SU-DHL-6 (cell line): ENCODE measurements at regions not wholly inside any gene's neighbourhood (a gene's known extent, or its start where the extent isn't known, plus 50 kb on each side); places are given as distances from the start of the nearest gene placed in this dataset.

Source experiments
- H2AFZ ChIP-seq: fragments of 200-600 bp; sonication (generic); 2 replicates; pipeline ENCODE4 v1.6.1; 2014; ENCODE audit warnings: low read depth, mild to moderate bottlenecking, moderate library complexity, mixed read lengths, antibody characterized with exemption, low read length; ENCODE audit not compliant: severe bottlenecking
- H3F3A ChIP-seq: fragments of 200-600 bp; shearing (Covaris generic); 2 replicates; pipeline ENCODE4 v1.6.0; 2016; ENCODE audit warnings: antibody characterized with exemption, mild to moderate bottlenecking; ENCODE audit not compliant: insufficient read depth
- H3K27ac ChIP-seq: fragments of 200-600 bp; sonication (generic); 2 replicates; pipeline ENCODE4 v1.5.1; 2016; ENCODE audit warnings: low read depth, mild to moderate bottlenecking, low read length, moderate library complexity, mixed read lengths
- H3K27me3 ChIP-seq: fragments of 200-600 bp; sonication (generic), shearing (Covaris generic); 2 replicates; pipeline ENCODE4 v1.6.0; 2014; ENCODE audit warnings: mild to moderate bottlenecking, low read length
- H3K36me3 ChIP-seq: fragments of 200-600 bp; sonication (generic); 2 replicates; pipeline ENCODE4 v1.6.1; 2014; ENCODE audit warnings: mild to moderate bottlenecking, low read length, mixed read lengths
- H3K4me2 ChIP-seq: fragments of 300-600, 200-600 bp; shearing (Covaris generic), sonication (generic); 2 replicates; pipeline ENCODE4 v1.6.0; 2014; ENCODE audit warnings: low read length, low read depth, mild to moderate bottlenecking; ENCODE audit not compliant: poor library complexity, severe bottlenecking
- H3K4me3 ChIP-seq: fragments of 200-600 bp; sonication (generic); 2 replicates; pipeline ENCODE4 v1.5.1; 2014; ENCODE audit warnings: antibody characterized with exemption, low read length, mild to moderate bottlenecking, mixed read lengths; ENCODE audit not compliant: insufficient read depth, poor library complexity, severe bottlenecking
- H3K79me2 ChIP-seq: fragments of 200-600 bp; sonication (generic); 2 replicates; pipeline ENCODE4 v1.6.1; 2014; ENCODE audit warnings: mild to moderate bottlenecking, low read length, moderate library complexity; ENCODE audit not compliant: insufficient read depth
- H3K9ac ChIP-seq: fragments of 200-600 bp; sonication (generic); 2 replicates; pipeline ENCODE4 v1.7.0; 2014; ENCODE audit warnings: mild to moderate bottlenecking, low read length
- H3K9me2 ChIP-seq: fragments of 200-600 bp; sonication (generic); replicated peaks from 2 replicates; pipeline ENCODE4 v1.6.1; 2014; ENCODE audit warnings: low read length; ENCODE audit not compliant: insufficient read depth
- H3K9me3 ChIP-seq: fragments of 200-600 bp; sonication (generic); 2 replicates; pipeline ENCODE4 v1.6.1; 2014; ENCODE audit warnings: low read length, mixed read lengths; ENCODE audit not compliant: insufficient read depth
- H4K20me1 ChIP-seq: fragments of 200-600 bp; sonication (generic); 2 replicates; pipeline ENCODE4 v1.6.1; 2014; ENCODE audit warnings: low read depth, mild to moderate bottlenecking, antibody characterized with exemption, low read length, moderate library complexity, mixed read lengths
- CTCF ChIP-seq: fragments of 200-600 bp; sonication (generic); IDR thresholded peaks from one replicate; pipeline ENCODE4 v1.5.1; 2017; ENCODE audit warnings: antibody characterized with exemption, mild to moderate bottlenecking, low read length, moderate library complexity; ENCODE audit not compliant: insufficient read depth, poor library complexity, severe bottlenecking
- EZH2phosphoT487 ChIP-seq: fragments of 200-600 bp; sonication (generic), shearing (Covaris generic); conservative IDR thresholded peaks from 2 replicates; pipeline ENCODE4 v1.6.1; 2018; ENCODE audit warnings: mild to moderate bottlenecking, antibody characterized with exemption, low read length, moderate library complexity, mixed read lengths

GRCh38 chr4:128591482-128591881, 218.0 kb upstream of the JADE1 start:
- no peaks in the 10 kb centered on the region for H3K9me2 ChIP-seq
- H2AFZ ChIP-seq = no peak overlapping the region
- no peak overlapping the region for H3K27ac ChIP-seq
- H3K9ac ChIP-seq = no peak overlapping the region
- H3F3A ChIP-seq = no peaks in the 10 kb centered on the region
- H3K79me2 ChIP-seq = no peaks in the 10 kb centered on the region
- H3K27me3 ChIP-seq = no peaks in the 10 kb centered on the region
- H3K4me2 ChIP-seq = no peak overlapping the region
- no peak overlapping the region for H3K4me3 ChIP-seq
- TF ChIP-seq EZH2phosphoT487 = no peak
- no peak for TF ChIP-seq CTCF
- H3K36me3 ChIP-seq = no peaks in the 10 kb centered on the region
- no peaks in the 10 kb centered on the region for H3K9me3 ChIP-seq
- H4K20me1 ChIP-seq = no peaks in the 10 kb centered on the region

GRCh38 chr4:128590773-128591172, 218.7 kb upstream of the JADE1 start:
- no peak overlapping the region for H3K4me3 ChIP-seq
- no peak overlapping the region for H3K4me2 ChIP-seq
- H3K79me2 ChIP-seq = no peaks in the 10 kb centered on the region
- H2AFZ ChIP-seq = no peak overlapping the region
- H3K9ac ChIP-seq = no peak overlapping the region
- no peak for TF ChIP-seq CTCF
- no peak for TF ChIP-seq EZH2phosphoT487
- no peaks in the 10 kb centered on the region for H3K27me3 ChIP-seq
- H3K36me3 ChIP-seq = no peaks in the 10 kb centered on the region
- H4K20me1 ChIP-seq = no peaks in the 10 kb centered on the region
- no peak overlapping the region for H3K27ac ChIP-seq
- no peaks in the 10 kb centered on the region for H3K9me3 ChIP-seq
- H3K9me2 ChIP-seq = no peaks in the 10 kb centered on the region
- no peaks in the 10 kb centered on the region for H3F3A ChIP-seq

GRCh38 chr4:128590034-128590740, 219.3 kb upstream of the JADE1 start:
- H3K4me2 ChIP-seq = no peak overlapping the region
- H3K9me2 ChIP-seq = no peaks in the 10 kb centered on the region
- no peak overlapping the region for H3K9ac ChIP-seq
- no peaks in the 10 kb centered on the region for H4K20me1 ChIP-seq
- no peaks in the 10 kb centered on the region for H3F3A ChIP-seq
- no peak overlapping the region for H2AFZ ChIP-seq
- no peaks in the 10 kb centered on the region for H3K27me3 ChIP-seq
- no peaks in the 10 kb centered on the region for H3K36me3 ChIP-seq
- no peaks in the 10 kb centered on the region for H3K79me2 ChIP-seq
- no peaks in the 10 kb centered on the region for H3K9me3 ChIP-seq
- no peak overlapping the region for H3K27ac ChIP-seq
- no peak overlapping the region for H3K4me3 ChIP-seq
- no peak for TF ChIP-seq CTCF
